SHP77 treated with DMSO at 0.1 percent for 48 hours (cell line): ENCODE measurements at regions not wholly inside any gene's neighbourhood (a gene's known extent, or its start where the extent isn't known, plus 50 kb on each side); places are given as distances from the start of the nearest gene placed in this dataset.
"Not testable (repeated sequence)": the region's sequence is repeated elsewhere in the genome, so short reads cannot be mapped to it uniquely, and the experiment has no call there.

Source experiments
- DNase-seq: peaks from one replicate; lab custom pipeline; 2025; lab: John Stamatoyannopoulos, UW

DNA sequence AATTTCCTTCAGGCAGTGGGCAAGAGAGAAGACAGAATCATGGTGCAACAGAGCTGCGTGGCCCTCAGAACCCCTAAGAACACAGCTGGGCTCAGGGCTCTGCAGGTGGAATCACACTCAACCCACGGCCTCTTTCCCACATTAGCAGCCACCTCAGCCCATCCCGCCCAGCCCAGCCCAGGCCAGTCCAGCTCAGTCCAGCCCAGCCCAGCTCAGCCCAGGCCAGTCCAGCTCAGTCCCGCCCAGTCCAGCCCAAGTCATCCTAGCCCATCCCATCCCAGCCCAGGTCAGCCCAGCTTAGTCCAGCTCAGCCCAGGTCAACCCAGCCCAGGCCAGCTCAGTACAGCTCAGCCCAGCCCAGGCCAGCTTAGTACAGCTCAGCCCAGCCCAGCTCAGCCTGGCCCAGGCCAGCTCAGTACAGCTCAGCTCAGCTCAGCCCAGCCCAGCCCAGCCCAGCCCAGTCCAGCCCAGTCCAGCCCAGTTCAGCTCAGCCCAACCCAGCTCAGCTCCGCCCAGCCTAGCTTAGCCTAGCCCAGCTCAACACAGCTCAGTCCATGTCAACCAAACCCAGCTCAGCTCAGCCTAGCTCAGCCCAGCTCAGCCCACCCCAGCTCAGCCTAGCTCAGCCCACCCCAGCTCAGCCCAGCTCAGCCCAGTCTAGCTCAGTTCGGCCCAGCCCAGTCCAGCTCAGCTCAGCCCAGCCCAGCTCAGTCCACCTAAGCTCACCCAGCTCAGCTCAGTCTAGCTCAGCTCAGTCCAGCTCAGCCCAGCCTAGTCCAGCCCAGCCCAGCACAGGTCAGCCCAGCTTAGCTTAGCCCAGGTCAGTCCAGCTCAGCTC is 183.1 kb downstream of the TMEM121 start:
- DNase-seq = no peak

DNA sequence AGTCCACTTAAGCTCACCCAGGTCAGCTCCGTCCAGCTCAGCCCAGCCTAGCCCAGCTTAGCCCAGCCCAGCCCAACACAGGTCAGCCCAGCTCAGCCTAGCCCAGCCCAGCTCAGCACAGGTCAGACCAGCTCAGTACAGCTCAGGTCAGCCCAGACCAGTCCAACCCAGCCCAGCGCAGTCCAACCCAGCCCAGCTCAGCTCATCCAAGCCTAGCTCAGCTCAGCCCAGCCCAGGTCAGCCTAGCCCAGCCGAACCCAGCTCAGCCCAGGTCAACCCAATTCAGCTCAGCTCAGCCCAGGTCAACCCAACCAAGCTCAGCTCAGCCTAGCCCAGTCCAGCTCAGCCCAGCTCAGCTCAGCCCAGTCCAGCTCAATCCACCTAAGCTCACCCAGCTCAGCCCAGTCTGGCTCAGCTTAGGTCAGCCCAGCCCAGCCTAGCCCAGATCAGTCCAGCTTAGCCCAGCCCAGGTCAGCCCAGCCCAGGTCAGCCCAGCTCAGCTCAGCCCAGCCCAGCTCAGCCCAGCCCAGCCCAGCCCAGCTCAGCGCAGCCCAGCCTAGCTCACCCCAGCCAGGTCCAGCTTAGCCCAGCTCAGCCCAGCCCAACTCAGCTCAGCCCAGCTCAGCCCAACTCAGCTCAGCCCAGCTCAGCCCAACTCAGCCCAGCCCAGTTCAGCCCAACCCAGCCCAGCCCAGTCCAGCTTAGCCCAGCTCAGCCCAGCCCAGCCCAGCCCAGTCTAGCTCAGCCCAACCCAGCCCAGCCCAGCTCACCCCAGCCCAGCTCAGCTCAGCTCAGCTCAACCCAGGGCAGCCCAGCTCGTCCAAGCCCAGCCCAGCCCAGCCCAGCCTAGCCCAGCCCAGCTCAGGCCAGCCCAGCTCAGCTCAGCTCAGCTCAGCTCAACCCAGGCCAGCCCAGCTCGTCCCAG is 184.0 kb downstream of the TMEM121 start:
- no peak for DNase-seq

DNA sequence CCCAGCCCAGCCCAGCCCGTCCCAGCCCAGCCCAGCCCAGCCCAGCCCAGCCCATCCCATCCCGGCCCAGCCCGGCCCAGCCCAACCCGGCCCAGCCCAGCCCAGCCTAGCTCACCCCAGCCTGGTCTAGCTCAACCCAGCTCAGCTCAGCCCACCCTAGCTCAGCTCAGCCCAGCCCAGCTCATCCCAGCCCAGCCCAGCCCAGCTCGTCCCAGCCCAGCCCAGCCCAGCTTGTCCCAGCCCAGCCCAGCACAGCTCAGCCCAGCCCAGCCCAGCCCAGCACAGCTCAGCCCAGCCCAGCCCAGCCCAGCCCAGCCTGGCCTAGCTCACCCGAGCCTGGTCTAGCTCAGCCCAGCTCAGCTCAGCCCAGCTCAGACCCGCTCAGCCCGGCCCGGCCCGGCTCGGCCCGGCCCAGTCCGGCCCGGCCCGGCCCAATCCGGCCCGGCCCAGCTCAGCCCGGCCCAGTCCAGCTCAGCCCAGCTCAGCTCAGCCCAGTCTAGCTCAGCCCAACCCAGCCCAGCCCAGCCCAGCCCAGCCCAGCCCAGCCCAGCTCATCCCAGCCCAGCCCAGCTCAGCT is 184.7 kb downstream of the TMEM121 start:
- DNase-seq = no peak

DNA sequence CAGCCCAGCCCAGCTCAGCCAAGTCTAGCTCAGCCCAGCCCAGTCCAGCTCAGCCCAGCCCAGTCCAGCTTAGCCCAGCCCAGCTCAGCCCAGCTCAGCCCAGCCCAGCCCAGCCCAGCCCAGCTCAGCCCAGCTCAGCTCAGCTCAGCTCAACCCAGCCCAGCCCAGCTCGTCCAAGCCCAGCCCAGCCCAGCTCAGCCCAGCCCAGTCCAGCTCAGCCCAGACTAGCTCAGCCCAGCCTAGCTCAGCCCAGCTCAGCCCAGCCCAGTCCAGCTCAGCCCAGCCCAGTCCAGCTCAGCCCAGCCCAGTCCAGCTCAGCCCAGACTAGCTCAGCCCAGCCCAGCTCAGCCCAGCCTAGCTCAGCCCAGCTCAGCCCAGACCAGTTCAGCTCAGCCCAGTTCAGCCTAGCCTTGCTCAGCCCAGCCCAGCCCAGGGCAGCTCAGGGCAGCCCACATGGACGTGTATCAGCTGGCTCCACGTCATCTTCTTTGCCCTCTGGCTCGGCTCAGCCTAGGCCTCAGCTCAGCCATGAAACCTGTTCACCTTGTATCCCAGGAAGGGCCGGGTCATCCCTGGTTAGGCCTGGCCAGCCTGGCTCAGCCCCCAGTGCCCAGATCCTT is 185.6 kb downstream of the TMEM121 start:
- no peak for DNase-seq

DNA sequence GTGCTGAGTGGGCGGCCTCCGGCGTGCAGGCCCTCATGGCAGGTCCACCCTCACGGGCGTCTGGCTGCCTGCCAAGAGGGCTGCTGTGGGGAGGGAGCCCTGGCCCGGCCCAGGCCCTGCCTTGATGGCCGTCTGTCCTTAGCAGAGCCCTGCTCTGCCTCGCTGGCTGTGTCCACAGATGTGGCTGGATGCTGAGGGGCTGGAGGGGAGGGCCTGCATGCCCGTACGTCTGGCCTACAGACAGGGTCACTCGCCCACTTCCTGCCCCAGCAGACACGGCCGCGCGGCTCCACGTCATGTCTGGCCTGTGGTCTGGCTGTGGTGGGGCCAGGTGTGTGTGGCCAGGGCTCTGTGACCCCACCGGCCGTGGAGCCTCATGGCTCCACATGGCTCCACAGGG is 186.3 kb downstream of the TMEM121 start:
- not testable (repeated sequence) for DNase-seq

DNA sequence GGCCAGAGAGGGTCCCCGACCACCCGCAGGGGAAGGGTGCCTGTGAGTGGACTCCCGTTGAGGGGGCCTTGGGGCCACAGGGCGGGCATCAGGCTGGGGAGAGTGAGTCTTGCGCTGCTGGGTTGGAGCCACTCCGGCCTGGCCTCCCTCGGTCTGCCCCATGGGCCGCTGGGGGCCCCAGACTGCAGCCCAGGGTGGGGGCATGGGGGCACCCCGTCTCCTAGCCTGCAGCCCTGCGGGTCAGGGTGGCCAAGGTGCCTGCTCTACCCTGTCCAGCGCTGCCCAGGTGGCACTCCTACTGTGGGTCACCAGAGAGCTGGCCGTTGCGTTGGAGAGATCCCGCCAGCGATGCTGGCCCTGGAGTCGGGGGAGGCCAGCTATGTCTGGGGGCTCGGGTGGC is 186.8 kb downstream of the TMEM121 start:
- DNase-seq = not testable (repeated sequence)

DNA sequence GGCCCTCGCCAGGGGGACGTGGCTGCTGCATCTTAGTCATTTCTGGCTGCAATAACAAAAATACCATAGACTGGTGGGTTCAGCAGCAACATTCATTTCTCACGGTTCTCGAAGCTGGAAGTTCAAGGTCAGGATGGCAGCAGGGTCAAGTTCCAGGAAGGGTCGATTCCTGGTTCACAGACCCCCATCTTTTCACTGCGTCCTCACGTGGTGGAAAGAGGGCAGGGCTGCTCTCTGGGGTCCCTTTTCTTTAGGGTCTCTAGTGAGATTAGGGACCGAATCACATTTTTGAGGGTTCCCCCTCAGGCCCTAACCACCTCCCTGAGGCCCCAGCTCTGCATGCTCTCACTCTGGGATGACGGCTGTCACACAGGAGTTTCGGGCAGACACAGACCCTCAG is 187.5 kb downstream of the TMEM121 start:
- not testable (repeated sequence) for DNase-seq

DNA sequence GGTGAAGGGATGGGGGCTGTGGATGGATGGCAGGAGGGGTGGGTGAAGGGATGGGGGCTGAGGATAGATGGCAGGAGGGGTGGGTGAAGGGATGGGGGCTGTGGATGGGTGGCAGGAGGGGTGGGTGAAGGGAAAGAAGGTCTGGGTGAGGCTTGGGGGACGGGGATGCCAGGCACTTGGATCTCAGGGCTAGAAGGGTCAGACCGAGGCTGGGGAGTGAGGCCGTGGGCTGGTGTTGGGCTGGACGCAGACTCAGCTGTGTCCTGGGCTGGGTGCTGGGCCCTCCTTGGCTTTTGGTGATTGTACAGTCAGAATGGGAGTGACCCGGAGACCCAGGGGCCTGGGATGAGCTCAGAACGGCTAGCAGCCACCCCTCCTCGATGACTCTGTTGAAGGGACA is 192.4 kb downstream of the TMEM121 start:
- not testable (repeated sequence) for DNase-seq

DNA sequence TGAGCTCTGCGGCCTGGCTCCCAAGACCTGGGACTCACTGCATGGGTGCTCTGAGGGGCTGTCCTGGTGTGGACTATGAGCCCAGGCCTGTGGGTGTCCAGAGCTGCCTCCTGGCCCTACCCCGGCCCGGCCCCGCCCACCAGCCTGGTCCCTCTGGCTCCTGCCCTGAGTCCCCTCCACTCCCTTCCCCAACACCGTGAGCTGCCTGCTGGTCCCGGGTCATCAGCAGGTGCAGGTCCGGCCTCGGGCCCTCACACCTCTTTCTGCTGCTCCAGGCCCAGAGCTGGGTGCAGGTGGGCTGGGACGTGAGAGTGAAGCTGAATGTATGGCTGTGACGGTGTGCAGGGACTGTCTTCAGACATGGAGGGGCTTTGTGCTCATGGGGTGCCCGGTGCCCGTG is 193.7 kb downstream of the TMEM121 start:
- not testable (repeated sequence) for DNase-seq

DNA sequence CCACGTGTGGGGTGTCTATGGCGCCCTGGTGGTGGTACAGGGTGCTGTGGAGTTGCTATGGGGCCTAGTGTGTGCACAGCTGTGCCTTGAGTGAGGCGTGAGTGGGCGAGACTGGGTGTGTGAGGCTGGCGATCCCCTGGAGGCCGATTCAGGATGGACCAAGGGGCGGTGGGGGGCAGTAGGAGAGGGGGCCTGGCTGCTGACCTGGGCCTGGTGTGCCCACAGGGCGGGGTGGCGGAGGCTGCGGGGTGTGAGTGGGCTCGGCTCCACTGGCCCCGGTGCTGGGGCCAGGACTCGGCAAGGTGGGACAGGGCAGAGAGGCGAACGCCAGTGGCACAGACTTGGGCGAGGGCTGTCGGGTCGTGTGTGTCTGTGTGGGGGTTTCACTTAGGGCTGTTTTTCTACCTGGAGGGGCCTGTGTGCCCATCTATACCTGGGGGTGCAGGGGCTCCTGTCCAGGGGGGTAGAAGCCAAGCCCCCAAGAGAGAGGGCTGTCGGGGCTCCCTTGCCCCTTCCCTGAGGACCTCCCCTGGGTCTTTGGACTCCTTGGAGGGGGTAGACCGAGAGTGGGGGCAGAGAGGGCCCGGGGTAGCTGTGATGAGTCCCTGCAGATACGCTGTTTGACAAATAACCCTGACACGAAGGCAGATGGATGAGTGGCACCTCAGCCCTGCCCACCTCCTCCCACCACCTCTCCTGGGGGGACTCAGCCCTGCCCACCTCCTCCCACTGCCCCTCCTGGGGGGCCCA is 194.6 kb downstream of the TMEM121 start:
- not testable (repeated sequence) for DNase-seq

DNA sequence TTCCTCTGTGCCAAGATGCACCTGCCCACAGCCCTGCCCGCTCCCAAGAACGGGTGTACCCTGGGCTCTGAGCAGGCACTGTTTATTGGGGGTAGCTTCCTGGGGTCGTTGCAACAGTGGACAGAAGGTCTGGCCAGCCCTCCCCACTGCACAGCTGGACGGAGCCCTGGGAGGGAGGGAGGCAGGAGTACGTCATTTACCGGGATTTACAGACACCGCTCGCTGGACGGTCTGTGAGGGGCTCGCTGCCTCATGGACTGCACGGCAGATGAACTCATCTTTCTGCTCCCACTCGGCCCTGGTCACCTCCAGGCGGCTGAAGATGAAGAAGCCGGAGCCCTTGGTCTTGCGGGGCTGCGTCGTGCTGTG is 195.2 kb downstream of the TMEM121 start:
- DNase-seq = not testable (repeated sequence)

DNA sequence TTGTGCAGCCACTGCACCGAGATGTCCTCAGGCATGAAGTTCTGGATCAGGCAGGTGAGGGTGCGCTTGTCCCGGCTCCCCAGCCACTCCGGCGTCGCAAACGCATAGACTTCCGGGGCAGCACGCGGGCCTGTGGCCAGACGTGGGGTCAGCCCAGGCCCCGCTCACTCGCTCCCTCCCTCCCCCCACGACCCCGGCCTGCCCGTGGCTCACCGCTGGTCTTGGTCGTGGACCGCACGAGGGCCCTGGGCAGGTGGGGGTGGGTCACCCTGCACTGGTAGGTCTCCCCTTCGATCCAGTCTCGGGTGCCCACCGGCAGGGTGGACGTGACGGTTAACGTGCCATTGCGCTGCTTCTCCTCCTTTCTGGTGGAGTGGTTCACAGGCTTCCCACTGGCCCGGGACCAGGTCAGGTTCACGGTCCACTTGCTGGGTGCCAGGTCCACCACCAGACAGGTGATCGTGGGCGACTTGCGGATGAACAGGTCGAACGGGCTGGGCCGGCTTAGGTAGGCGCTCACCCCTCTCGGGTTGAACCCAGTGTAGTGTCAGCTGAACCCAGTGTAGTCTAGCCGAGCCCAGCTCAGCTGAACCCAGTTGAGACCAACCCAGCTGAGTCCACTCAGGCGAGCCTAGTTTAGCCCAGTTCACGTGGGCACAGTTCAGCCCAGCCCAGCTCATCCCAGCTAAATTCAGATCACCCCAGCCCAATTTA is 195.8 kb downstream of the TMEM121 start:
- not testable (repeated sequence) for DNase-seq

DNA sequence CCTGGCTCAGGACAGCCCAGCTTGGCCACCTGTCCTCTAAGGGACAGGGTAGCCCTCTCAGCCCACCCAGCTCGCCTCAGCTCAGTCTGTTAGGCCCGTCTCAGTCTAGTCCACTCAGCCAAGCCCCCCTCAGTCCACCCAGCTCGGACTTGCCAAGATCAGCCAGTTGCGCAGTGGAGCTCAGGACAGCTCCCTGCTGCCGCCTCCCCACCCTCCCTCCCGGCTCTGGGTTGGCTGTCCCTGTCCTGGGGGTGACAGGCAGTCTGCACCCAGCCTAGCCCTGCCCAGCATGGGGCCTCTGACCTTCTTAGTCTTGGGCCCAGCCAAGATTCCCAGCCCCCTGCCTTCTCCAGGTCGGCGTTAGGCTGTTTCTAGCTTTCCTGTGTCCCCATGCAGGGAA is 196.9 kb downstream of the TMEM121 start:
- DNase-seq = not testable (repeated sequence)

DNA sequence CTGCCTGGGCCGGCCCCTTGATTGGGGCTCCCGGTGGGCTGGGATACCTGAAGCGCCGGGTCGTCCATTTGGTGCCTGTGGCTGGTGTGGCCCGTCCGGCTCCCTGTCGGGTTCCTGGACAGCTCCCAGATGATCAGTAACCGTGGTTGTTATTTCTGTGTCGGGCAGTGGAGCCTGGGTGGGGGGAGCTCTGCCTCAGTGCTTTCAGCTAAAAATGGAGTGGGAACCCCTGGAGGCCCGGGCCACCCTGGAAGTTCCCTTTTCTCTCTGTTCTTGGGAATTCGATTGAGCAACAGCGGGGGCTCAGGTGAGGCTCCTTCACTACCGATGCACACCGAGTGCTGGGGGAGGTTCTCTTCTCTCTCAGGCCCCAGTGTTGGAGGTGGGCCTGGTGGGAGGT is 197.4 kb downstream of the TMEM121 start:
- DNase-seq = not testable (repeated sequence)

DNA sequence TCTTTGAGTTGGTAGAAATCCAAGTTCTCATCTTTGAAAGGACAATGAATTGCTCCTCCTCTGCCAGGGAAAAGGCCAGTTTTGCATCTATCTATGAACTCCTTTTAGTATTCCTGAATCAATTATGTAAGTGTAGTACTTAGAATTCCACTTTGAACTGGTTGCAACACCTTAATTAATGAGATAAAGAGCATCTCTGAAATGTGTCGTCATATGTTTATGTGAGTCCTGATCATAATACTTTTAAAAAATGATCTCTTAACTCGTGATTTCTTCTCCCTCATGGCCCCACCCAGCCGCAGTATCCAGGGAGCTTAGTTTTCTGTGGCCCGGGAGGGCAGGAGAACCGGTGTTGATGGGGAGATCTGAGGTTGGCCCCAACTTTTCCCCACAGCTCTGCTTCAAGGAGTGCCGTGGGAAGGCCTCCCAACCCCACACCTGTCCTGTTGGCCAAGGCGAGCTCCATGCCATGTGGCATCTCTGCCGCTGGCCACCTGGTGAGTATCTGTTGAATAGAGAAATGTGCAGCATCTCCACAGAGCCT is 203.5 kb downstream of the TMEM121 start:
- DNase-seq = not testable (repeated sequence)

DNA sequence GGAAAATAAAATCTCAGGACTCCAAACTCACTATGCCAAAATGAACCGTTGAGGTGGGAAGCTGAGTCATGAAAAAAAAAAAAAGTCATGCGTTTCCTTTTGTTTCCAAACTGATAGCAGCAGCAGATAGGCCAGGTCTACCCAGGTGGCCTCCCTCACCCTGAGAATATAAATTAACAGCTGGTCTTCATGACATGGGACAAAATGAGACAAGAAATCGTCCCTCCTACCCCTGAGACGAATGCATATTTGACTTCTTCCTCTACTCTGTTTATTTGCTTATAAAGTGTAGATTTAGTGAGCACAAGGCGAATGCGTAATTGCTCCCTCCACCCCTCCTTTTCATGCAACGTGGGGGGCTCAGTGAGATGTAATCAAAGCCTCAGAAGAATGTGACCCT is 204.3 kb downstream of the TMEM121 start:
- DNase-seq = not testable (repeated sequence)

DNA sequence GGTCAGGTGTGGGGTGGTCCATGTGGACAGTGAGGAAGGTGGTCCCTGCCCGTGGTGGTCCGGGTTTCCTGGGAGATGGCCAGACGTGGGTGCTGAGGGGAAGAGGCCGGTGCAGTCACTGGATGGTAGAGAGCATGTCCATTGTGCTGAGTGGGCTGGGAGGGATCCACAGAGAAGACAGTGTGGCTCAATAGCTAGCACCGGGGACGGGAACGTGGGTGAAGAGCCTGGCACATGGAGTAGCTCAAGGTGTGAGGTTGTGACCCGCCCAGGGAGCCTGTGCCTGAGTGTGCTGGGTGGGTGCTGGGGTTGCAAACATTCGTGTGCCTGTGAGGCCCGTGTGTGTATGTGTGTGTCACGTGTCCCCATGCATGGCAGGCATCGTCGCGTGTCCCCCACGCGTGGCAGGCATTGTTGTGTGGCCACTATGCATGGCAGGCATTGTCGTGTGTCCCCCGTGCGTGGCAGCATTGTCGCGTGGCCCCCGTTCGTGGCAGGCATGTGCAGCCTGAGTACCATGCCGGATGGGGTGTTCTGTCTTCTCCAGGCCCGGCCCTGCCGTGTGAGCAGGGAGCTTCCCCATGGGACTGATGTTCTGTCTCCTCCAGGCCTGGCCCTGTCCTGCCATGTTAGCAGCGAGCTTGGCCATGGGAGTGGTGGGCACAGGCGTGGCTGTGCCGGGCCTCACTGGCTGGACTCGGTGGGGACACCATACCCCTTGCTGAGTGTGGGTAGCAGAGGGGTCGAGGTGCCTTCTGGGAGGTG is 205.0 kb downstream of the TMEM121 start:
- not testable (repeated sequence) for DNase-seq

DNA sequence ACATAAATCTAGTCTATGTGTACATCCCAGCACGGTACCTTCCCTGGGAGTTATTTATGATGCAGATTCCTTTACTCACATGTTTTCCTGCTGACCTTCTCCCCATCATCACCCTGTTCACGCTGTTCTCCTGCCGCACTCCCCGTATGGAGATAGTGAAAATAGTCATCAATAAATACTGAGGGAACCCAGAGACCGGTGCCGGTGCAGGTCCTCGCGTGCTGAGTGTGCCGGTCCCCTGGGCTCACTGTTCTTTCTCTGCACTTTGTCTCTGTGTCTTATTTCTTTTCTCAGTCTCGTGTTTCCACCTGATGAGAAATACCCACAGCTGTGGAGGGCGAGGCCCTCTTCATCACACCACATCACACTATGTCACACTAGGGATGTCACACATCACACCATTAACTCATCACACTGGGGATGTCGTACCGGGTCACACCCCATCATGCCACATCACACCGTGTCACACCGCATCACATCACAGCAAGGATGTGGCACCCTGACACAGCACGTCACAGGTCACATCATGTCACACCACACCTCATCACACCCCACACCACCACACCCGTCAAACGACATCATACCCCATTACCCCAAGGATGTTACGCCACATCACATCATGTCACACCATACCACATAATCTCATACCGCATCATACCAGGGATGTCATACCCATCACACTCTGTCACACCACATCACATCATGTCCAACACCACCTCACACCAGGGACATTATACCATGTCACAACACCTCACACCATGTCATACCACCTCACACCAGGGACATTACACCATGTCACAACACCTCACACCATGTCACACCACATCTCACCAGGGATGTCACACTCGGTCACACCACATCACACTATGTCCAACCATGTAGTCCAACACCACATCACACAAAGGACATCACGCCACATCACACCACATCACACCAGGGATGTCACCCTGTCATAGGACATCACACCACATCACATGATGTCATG is 207.0 kb downstream of the TMEM121 start:
- no peak for DNase-seq
